Kidney (tissue), 13 donors: ENCODE measurements at regions not wholly inside any gene's neighbourhood (a gene's known extent, or its start where the extent isn't known, plus 50 kb on each side); places are given as distances from the start of the nearest gene placed in this dataset.

Experiments used
- DNase-seq, 5 donors: peaks; one replicate each; pipeline ENCODE4 v3.0.0-alpha.2; 2013 to 2020
- FAIRE-seq: peaks from 2 replicates; lab custom pipeline; 2012; peaks lifted over from hg19 to GRCh38; lab: Jason Lieb, UNC
- H3K27ac ChIP-seq, 2 donors: one replicate each; pipeline ENCODE4 v1.7.0; 2013; ENCODE audit warnings: low read depth in 2 of 2, low read length in 2 of 2, inconsistent platforms in 1 of 2
- H3K27me3 ChIP-seq: one replicate; pipeline ENCODE4 v1.7.1; 2013; ENCODE audit warnings: low read length, inconsistent platforms; ENCODE audit not compliant: control insufficient read depth, insufficient read depth
- H3K36me3 ChIP-seq, 3 donors: one replicate each; pipeline versions ENCODE4 v1.7.0 to v1.7.1; 2013; ENCODE audit warnings: low read length in 3 of 3, control low read depth in 1 of 3, inconsistent platforms in 1 of 3; ENCODE audit not compliant: insufficient read depth in 3 of 3, control insufficient read depth in 2 of 3
- H3K4me1 ChIP-seq, 3 donors: one replicate each; pipeline versions ENCODE4 v1.7.0 to v1.7.1; 2013; ENCODE audit warnings: low read length in 3 of 3, inconsistent platforms in 1 of 3, low read depth in 1 of 3; ENCODE audit not compliant: control insufficient read depth in 2 of 3, insufficient read depth in 2 of 3
- H3K4me3 ChIP-seq, 3 donors: one replicate each; pipeline versions ENCODE4 v1.7.0 to v1.8.1; 2013; ENCODE audit warnings: low read length in 3 of 3, control low read depth in 1 of 3, inconsistent platforms in 1 of 3
- H3K9ac ChIP-seq, 3 donors: one replicate each; pipeline versions ENCODE4 v1.7.0 to v1.7.1; 2013; ENCODE audit warnings: low read length in 3 of 3, control low read depth in 1 of 3, inconsistent platforms in 1 of 3
- H3K9me3 ChIP-seq, 3 donors: one replicate each; pipeline versions ENCODE4 v1.7.0 to v1.7.1; 2013; ENCODE audit warnings: low read length in 3 of 3, control low read depth in 1 of 3, inconsistent platforms in 1 of 3; ENCODE audit not compliant: control insufficient read depth in 2 of 3, insufficient read depth in 1 of 3
- intact Hi-C: fragments of 100-400 bp; cut with DNase I; formaldehyde crosslinking; loops from one replicate; pipeline ENCODE4 v1.11.1; 2022
- TF ChIP-seq, protein P1 (sequence below): IDR thresholded peaks from 3 replicates; pipeline ENCODE4 v1.5.1; 2012; ENCODE audit warnings: mild to moderate bottlenecking, moderate library complexity, borderline replicate concordance; ENCODE audit not compliant: insufficient read depth; ENCODE audit errors: extremely low read depth
- donor health status: control.
- donor health status: control.
- donor health status: control.
- donor health status: control.
- donor health status: control.
- donor health status: DM: yes; HTN: yes; CAD: no.
- donor health status: Normal renal cell carcinoma (clear cell type).

DNA sequence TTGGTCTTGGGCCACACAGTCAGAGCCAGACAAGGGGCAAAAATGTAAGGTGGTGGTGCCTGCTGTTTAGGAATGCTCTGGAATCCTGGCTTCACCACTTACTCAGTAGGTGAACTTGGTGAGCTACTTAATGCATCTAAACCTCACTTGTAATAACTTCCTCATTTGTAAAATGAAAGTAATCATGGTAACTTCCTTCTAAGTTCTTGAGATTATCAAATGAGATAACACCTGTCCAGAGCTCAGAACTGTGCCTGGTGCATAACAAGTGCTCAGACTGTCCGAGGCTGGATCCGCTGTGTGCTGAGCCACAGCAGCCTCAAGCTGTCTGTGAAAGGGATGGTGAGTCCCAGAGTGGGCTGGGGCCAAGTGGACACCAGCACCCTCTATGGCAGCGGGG, 62.8 kb upstream of the KY start:
- Histone ChIP-seq H3K4me3 (no peak overlapping the region), H3K4me1 (no peaks in the 10 kb centered on the region), H3K36me3 (no peaks in the 10 kb centered on the region), H3K27ac (no peak overlapping the region), H3K9me3 (no peaks in the 10 kb centered on the region), H3K9ac (no peak overlapping the region), H3K27me3 (no peaks in the 10 kb centered on the region)
- intact Hi-C loops = no loop called here
- DNase-seq (no peak), FAIRE-seq (no peak)
- TF ChIP-seq, protein P1, sequence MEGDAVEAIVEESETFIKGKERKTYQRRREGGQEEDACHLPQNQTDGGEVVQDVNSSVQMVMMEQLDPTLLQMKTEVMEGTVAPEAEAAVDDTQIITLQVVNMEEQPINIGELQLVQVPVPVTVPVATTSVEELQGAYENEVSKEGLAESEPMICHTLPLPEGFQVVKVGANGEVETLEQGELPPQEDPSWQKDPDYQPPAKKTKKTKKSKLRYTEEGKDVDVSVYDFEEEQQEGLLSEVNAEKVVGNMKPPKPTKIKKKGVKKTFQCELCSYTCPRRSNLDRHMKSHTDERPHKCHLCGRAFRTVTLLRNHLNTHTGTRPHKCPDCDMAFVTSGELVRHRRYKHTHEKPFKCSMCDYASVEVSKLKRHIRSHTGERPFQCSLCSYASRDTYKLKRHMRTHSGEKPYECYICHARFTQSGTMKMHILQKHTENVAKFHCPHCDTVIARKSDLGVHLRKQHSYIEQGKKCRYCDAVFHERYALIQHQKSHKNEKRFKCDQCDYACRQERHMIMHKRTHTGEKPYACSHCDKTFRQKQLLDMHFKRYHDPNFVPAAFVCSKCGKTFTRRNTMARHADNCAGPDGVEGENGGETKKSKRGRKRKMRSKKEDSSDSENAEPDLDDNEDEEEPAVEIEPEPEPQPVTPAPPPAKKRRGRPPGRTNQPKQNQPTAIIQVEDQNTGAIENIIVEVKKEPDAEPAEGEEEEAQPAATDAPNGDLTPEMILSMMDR = no peak

DNA sequence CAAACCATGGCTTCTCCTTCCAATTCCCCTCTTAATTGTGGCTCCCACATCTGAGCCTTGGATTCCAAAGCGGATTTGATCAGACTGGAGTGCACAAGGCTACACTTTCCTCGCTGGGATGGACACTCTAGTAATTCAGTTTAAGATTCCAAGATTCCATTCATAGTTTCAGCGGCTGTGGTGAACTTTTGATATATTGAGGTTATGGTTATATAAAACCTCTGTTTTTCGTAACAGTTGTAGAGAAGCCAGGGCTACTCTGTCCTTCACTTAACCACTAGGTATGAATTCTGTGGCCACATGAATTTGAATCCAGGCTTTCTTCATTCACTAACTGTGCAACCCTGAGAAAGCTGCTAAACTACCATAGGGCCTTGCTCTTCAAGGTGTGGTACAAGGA, 67.9 kb upstream of the KY start:
- Histone ChIP-seq H3K27me3 (no peaks in the 10 kb centered on the region), H3K9ac (no peak overlapping the region), H3K36me3 (no peaks in the 10 kb centered on the region), H3K4me1 (no peaks in the 10 kb centered on the region), H3K9me3 (no peaks in the 10 kb centered on the region), H3K27ac (no peak overlapping the region), H3K4me3 (no peak overlapping the region)
- FAIRE-seq = no peak
- peak in 2 of 5 donors; percentile 36 to 65 for DNase-seq
- TF ChIP-seq, protein P1 = no peak
- intact Hi-C loops = no loop called here

DNA sequence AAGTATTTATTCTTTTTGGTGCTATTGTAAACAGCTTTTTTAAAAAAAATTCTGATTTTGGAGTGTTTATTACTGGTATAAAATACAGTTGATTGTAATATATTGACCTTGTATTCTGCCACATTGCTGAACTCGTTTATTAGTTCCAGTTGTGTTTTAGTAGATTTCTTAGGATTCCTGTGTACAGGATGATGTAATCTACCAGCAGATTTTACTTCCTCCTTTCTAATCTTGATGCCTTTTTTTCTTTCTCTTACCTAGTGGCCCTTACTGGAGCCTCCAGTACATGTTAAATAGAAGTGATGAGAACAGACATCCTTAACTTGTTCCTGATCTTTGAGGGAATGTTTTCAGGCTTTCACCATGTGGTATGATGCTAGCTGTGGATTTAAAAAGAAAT, 70.4 kb upstream of the KY start:
- H3K9ac ChIP-seq = no peak overlapping the region
- no peaks in the 10 kb centered on the region for H3K27me3 ChIP-seq
- intact Hi-C loops = no loop called here
- H3K4me3 ChIP-seq = no peak overlapping the region
- DNase-seq (no peak), FAIRE-seq (no peak)
- H3K4me1 ChIP-seq = no peaks in the 10 kb centered on the region
- no peaks in the 10 kb centered on the region for H3K36me3 ChIP-seq
- no peak overlapping the region for H3K27ac ChIP-seq
- TF ChIP-seq, protein P1 = no peak
- no peaks in the 10 kb centered on the region for H3K9me3 ChIP-seq

- no peak for FAIRE-seq
- TF ChIP-seq, protein P1 = no peak
- Histone ChIP-seq H3K27ac (no peak overlapping the region), H3K4me3 (no peak overlapping the region), H3K9ac (no peak overlapping the region), H3K27me3 (no peaks in the 10 kb centered on the region), H3K4me1 (no peaks in the 10 kb centered on the region), H3K36me3 (no peaks in the 10 kb centered on the region), H3K9me3 (no peaks in the 10 kb centered on the region)
- intact Hi-C loops = no loop called here
- DNase-seq = no peak
These were observed 72.1 kb upstream of the EPHB1 start for GRCh38 chr3:134722969-134723368.
